Neural cell (in vitro differentiated cells): ENCODE measurements at regions not wholly inside any gene's neighbourhood (a gene's known extent, or its start where the extent isn't known, plus 50 kb on each side); places are given as distances from the start of the nearest gene placed in this dataset.

Experiments
- H2AFZ ChIP-seq: fragments of 200-600, 300-800 bp; sonication (generic), shearing (Covaris generic); 2 replicates; pipeline ENCODE4 v1.6.0; 2014; ENCODE audit warnings: low read depth, mild to moderate bottlenecking, antibody characterized with exemption, low read length, moderate library complexity
- H3F3A ChIP-seq: fragments of 200-600 bp; shearing (Covaris generic); 2 replicates; pipeline ENCODE4 v1.6.1; 2016; ENCODE audit warnings: mild to moderate bottlenecking, moderate library complexity, mixed read lengths, antibody characterized with exemption, low read length; ENCODE audit not compliant: insufficient read depth, poor library complexity, severe bottlenecking
- H3K27ac ChIP-seq: fragments of 200-600, 300-800 bp; sonication (generic), shearing (Covaris generic); 2 replicates; pipeline ENCODE4 v1.5.1; 2014; ENCODE audit warnings: mild to moderate bottlenecking, low read length, moderate library complexity
- H3K27me3 ChIP-seq: fragments of 300-800, 200-600 bp; sonication (generic), shearing (Covaris generic); 2 replicates; pipeline ENCODE4 v1.6.0; 2014; ENCODE audit warnings: mild to moderate bottlenecking, low read depth, low read length, moderate library complexity; ENCODE audit not compliant: insufficient read depth
- H3K36me3 ChIP-seq: fragments of 300-800, 200-600 bp; sonication (generic), shearing (Covaris generic); 2 replicates; pipeline ENCODE4 v1.5.1; 2014; ENCODE audit warnings: mild to moderate bottlenecking, antibody characterized with exemption, low read length, moderate library complexity; ENCODE audit not compliant: insufficient read depth
- H3K4me2 ChIP-seq: fragments of 300-800, 200-600 bp; sonication (generic), shearing (Covaris generic); 2 replicates; pipeline ENCODE4 v1.6.0; 2014; ENCODE audit warnings: mild to moderate bottlenecking, low read length
- H3K4me3 ChIP-seq: fragments of 300-800, 200-600 bp; sonication (generic), shearing (Covaris generic); 2 replicates; pipeline ENCODE4 v1.5.1; 2014; ENCODE audit warnings: mild to moderate bottlenecking, low read length, moderate library complexity
- H3K79me2 ChIP-seq: fragments of 200-600 bp; shearing (Covaris generic); replicated peaks from 2 replicates; pipeline ENCODE4 v1.6.0; 2014; ENCODE audit warnings: mild to moderate bottlenecking, low read length, moderate library complexity; ENCODE audit not compliant: insufficient read depth
- H3K9ac ChIP-seq: fragments of 300-800, 200-600 bp; sonication (generic), shearing (Covaris generic); 2 replicates; pipeline ENCODE4 v1.6.1; 2016; ENCODE audit warnings: mild to moderate bottlenecking, low read length, mixed read lengths
- H3K9me2 ChIP-seq: fragments of 200-600 bp; shearing (Covaris generic); 2 replicates; pipeline ENCODE4 v1.6.1; 2016; ENCODE audit warnings: mild to moderate bottlenecking, low read length, mixed read lengths; ENCODE audit not compliant: insufficient read depth
- H3K9me3 ChIP-seq: fragments of 200-600, 300-800 bp; sonication (generic), shearing (Covaris generic); 2 replicates; pipeline ENCODE4 v1.6.1; 2016; ENCODE audit warnings: mild to moderate bottlenecking, mixed run types, low read length, moderate library complexity, mixed read lengths
- H4K20me1 ChIP-seq: fragments of 200-600 bp; shearing (Covaris generic); 2 replicates; pipeline ENCODE4 v1.6.1; 2016; ENCODE audit warnings: mild to moderate bottlenecking, mixed run types; ENCODE audit not compliant: insufficient read depth
- CTCF ChIP-seq: fragments of 450-650 bp; IDR thresholded peaks from 2 replicates; pipeline ENCODE4 v1.5.1; 2014; ENCODE audit warnings: antibody characterized with exemption, mild to moderate bottlenecking, moderate library complexity; ENCODE audit not compliant: poor library complexity, severe bottlenecking
- EP300 ChIP-seq: fragments of 450-650 bp; conservative IDR thresholded peaks from 2 replicates; pipeline ENCODE4 v1.6.1; 2014; ENCODE audit warnings: antibody characterized with exemption, mild to moderate bottlenecking, moderate library complexity; ENCODE audit not compliant: poor library complexity, severe bottlenecking
- EZH2 ChIP-seq: fragments of 200-600, 300-800 bp; shearing (Covaris generic), sonication (generic); IDR thresholded peaks from 2 replicates; pipeline ENCODE4 v1.6.1; 2014; ENCODE audit warnings: antibody characterized with exemption, low read length, borderline replicate concordance, mild to moderate bottlenecking; ENCODE audit not compliant: insufficient read depth, poor library complexity, severe bottlenecking
- MXI1 ChIP-seq: fragments of 450-650 bp; conservative IDR thresholded peaks from 2 replicates; pipeline ENCODE4 v1.6.1; 2014; ENCODE audit warnings: antibody characterized with exemption, mild to moderate bottlenecking; ENCODE audit not compliant: poor library complexity, severe bottlenecking
- POLR2AphosphoS5 ChIP-seq: IDR thresholded peaks from 2 replicates; pipeline ENCODE4 v1.6.1; 2012
- RAD21 ChIP-seq: fragments of 450-650 bp; conservative IDR thresholded peaks from 2 replicates; pipeline ENCODE4 v1.6.1; 2014; ENCODE audit warnings: antibody characterized with exemption, mild to moderate bottlenecking, moderate library complexity
- SMC3 ChIP-seq: fragments of 450-650 bp; conservative IDR thresholded peaks from 2 replicates; pipeline ENCODE4 v1.6.1; 2014; ENCODE audit warnings: antibody characterized with exemption, mild to moderate bottlenecking, moderate library complexity; ENCODE audit not compliant: poor library complexity
- TAF1 ChIP-seq: IDR thresholded peaks from 2 replicates; pipeline ENCODE4 v1.6.1; 2012; ENCODE audit warnings: low read depth
- TF ChIP-seq, protein P1 (sequence below): IDR thresholded peaks from 2 replicates; pipeline ENCODE4 v1.6.1; 2012; ENCODE audit warnings: borderline replicate concordance

DNA sequence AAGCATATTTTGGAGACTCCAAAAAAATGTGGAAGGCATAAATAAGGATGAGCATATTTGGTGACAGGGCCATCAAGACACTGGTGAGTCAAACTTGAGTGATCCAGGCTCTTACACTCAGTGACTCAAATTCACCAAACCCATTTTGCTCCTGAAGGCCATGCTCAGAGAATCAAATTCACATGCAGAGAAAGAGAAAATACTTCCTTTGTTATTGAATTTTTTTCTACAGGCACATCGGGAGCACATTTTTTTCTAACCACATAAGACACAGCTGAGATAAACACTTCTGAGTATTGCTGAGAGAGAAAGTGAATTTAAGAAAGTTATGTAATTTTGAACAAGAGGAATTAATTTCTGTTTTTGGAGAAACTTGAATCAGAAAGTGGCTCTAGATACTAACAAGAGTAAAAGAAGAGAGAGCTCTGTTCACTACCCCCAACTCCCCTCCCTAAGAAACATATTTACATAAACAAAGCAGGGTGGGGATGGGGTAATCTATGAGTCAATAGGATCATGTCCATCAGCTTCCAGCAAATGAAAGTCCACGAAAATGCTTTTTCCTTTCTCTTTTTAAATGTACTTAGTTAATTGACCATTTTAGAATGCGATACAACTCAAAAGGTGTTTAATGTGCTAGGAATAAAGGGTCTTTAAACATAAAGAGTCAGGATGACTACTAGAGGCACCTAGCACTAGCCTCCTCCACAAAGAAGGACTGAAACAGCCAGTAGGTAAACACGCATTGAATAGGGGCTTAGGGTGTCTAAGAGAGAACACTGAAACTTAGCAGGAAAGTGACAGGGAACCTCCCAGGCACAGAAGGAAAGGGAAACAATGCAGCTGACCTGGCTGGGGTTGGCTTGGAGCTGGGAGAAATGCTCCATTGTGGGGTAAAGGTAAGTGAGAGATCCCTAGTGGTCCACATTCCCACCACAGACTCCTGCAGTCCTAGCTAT lies 152.3 kb downstream of the KCNE4 start:
- Histone ChIP-seq H3K79me2 (no peaks in the 10 kb centered on the region), H3K9me3 (no peaks in the 10 kb centered on the region), H4K20me1 (no peaks in the 10 kb centered on the region), H3F3A (no peaks in the 10 kb centered on the region), H3K4me3 (no peak overlapping the region), H3K9me2 (no peaks in the 10 kb centered on the region), H2AFZ (no peak overlapping the region), H3K27ac (no peak overlapping the region), H3K9ac (no peak overlapping the region), H3K36me3 (no peaks in the 10 kb centered on the region), H3K27me3 (no peaks in the 10 kb centered on the region), H3K4me2 (no peak overlapping the region)
- TF ChIP-seq POLR2AphosphoS5 (no peak), TAF1 (no peak), EZH2 (no peak), RAD21 (no peak), CTCF (no peak), EP300 (no peak), SMC3 (no peak), MXI1 (no peak)
- TF ChIP-seq, protein P1, sequence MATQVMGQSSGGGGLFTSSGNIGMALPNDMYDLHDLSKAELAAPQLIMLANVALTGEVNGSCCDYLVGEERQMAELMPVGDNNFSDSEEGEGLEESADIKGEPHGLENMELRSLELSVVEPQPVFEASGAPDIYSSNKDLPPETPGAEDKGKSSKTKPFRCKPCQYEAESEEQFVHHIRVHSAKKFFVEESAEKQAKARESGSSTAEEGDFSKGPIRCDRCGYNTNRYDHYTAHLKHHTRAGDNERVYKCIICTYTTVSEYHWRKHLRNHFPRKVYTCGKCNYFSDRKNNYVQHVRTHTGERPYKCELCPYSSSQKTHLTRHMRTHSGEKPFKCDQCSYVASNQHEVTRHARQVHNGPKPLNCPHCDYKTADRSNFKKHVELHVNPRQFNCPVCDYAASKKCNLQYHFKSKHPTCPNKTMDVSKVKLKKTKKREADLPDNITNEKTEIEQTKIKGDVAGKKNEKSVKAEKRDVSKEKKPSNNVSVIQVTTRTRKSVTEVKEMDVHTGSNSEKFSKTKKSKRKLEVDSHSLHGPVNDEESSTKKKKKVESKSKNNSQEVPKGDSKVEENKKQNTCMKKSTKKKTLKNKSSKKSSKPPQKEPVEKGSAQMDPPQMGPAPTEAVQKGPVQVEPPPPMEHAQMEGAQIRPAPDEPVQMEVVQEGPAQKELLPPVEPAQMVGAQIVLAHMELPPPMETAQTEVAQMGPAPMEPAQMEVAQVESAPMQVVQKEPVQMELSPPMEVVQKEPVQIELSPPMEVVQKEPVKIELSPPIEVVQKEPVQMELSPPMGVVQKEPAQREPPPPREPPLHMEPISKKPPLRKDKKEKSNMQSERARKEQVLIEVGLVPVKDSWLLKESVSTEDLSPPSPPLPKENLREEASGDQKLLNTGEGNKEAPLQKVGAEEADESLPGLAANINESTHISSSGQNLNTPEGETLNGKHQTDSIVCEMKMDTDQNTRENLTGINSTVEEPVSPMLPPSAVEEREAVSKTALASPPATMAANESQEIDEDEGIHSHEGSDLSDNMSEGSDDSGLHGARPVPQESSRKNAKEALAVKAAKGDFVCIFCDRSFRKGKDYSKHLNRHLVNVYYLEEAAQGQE = no peak

DNA sequence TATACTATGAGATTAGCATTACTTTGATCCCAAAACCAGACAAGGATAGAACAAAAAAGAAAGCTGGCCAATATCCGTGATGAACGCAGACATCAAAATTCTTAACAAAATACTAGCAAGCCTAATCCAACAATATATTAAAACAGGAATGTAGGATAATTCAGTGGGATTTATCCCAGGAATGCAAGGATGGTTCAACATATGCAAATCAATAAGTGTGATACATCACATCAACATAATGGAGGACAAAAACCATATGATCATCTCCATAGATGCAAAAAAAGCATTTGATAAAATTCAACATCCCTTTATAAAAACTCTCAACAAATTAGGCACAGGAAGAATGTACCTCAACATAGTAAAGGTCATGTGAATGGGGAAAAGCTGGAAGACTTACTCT lies 158.5 kb downstream of the KCNE4 start:
- H3K9me2 ChIP-seq = no peaks in the 10 kb centered on the region
- no peaks in the 10 kb centered on the region for H3F3A ChIP-seq
- no peaks in the 10 kb centered on the region for H3K27me3 ChIP-seq
- no peak overlapping the region for H3K4me3 ChIP-seq
- H4K20me1 ChIP-seq = no peaks in the 10 kb centered on the region
- TF ChIP-seq CTCF = no peak
- TF ChIP-seq MXI1 = no peak
- TF ChIP-seq SMC3 = no peak
- no peak overlapping the region for H3K9ac ChIP-seq
- H2AFZ ChIP-seq = no peak overlapping the region
- no peaks in the 10 kb centered on the region for H3K36me3 ChIP-seq
- H3K9me3 ChIP-seq = no peaks in the 10 kb centered on the region
- H3K27ac ChIP-seq = no peak overlapping the region
- no peaks in the 10 kb centered on the region for H3K79me2 ChIP-seq
- H3K4me2 ChIP-seq = no peak overlapping the region
